T-cell (primary cell): ENCODE measurements at regions not wholly inside any gene's neighbourhood (a gene's known extent, or its start where the extent isn't known, plus 50 kb on each side); places are given as distances from the start of the nearest gene placed in this dataset.

ENCODE experiments used
- ATAC-seq, 4 experiments: fragments of 200-7000 bp in 3 of 4; fragments of 150-1000 bp in 1 of 4; cut with Tn5 transposase; replicated peaks in 1 of 4; 1 replicate in 3 of 4; 2 replicates in 1 of 4; pipeline ENCODE4 v1.10.0; 2021; ENCODE audit warnings: moderate library complexity in 3 of 4, mild to moderate bottlenecking in 2 of 4, moderate number of reproducible peaks in 1 of 4
- CTCF ChIA-PET, 2 donors: fragments of 300-600 bp; sonication (Branson Sonifier 250); formaldehyde crosslinking; loops; one replicate each; lab custom pipeline; 2022; ENCODE audit warnings: antibody characterized with exemption in 2 of 2; lab: Charles Lee
- POLR2A ChIA-PET, 2 donors: fragments of 300-600 bp; sonication (Branson Sonifier 250); formaldehyde crosslinking; loops; one replicate each; lab custom pipeline; 2022; ENCODE audit warnings: antibody characterized with exemption in 2 of 2; lab: Charles Lee
- DNase-seq, 35 experiments: peaks; one replicate each; pipeline versions ENCODE4 v3.0.0 to v3.0.0-alpha.2; 2013 to 2023
- H3K27ac ChIP-seq: one replicate; pipeline ENCODE4 v1.5.1; 2013; ENCODE audit warnings: low read length
- H3K27me3 ChIP-seq, 2 experiments: replicated peaks in 1 of 2; 1 replicate in 1 of 2; 2 replicates in 1 of 2; pipeline versions ENCODE4 v1.6.1 to v1.7.0; 2013; ENCODE audit warnings: low read length in 1 of 2, mixed read lengths in 1 of 2; ENCODE audit not compliant: control insufficient read depth in 2 of 2, insufficient read depth in 2 of 2; ENCODE audit errors: extremely low read depth in 1 of 2
- H3K36me3 ChIP-seq, 2 donors: 1 replicate in 1 of 2; 2 replicates in 1 of 2; pipeline versions ENCODE4 v1.6.1 to v1.7.0; 2013; ENCODE audit warnings: low read length in 1 of 2; ENCODE audit not compliant: control insufficient read depth in 2 of 2, insufficient read depth in 1 of 2; ENCODE audit errors: extremely low read depth in 1 of 2
- H3K4me1 ChIP-seq, 2 experiments: 1 replicate in 1 of 2; 2 replicates in 1 of 2; pipeline versions ENCODE4 v1.6.1 to v1.7.0; 2013; ENCODE audit warnings: low read length in 2 of 2, mixed read lengths in 1 of 2; ENCODE audit not compliant: insufficient read depth in 2 of 2, control insufficient read depth in 1 of 2; ENCODE audit errors: extremely low read depth in 1 of 2
- H3K4me3 ChIP-seq, 2 donors: 1 replicate in 1 of 2; 2 replicates in 1 of 2; pipeline versions ENCODE4 v1.5.1 to v1.7.0; 2013; ENCODE audit warnings: mild to moderate bottlenecking in 2 of 2, low read length in 1 of 2, moderate library complexity in 1 of 2; ENCODE audit not compliant: control insufficient read depth in 1 of 2; ENCODE audit errors: extremely low read depth in 1 of 2
- H3K9me3 ChIP-seq: 2 replicates; pipeline ENCODE4 v1.7.0; 2013
- H3K27ac Mint-ChIP-seq, 2 donors: one replicate each; pipeline ENCODE4 v1.8.0; 2020 to 2021; ENCODE audit warnings: mild to moderate bottlenecking in 2 of 2, mixed read lengths in 2 of 2
- H3K27me3 Mint-ChIP-seq, 2 donors: one replicate each; pipeline ENCODE4 v1.8.0; 2021 to 2022; ENCODE audit warnings: mixed read lengths in 2 of 2
- H3K36me3 Mint-ChIP-seq: one replicate; pipeline ENCODE4 v1.8.0; 2021; ENCODE audit warnings: mixed read lengths
- H3K4me1 Mint-ChIP-seq, 3 donors: one replicate each; pipeline ENCODE4 v1.8.0; 2020 to 2022; ENCODE audit warnings: mixed read lengths in 3 of 3, mild to moderate bottlenecking in 1 of 3
- H3K4me3 Mint-ChIP-seq, 3 donors: one replicate each; pipeline ENCODE4 v1.8.0; 2020 to 2022; ENCODE audit warnings: mild to moderate bottlenecking in 3 of 3, mixed read lengths in 3 of 3, moderate library complexity in 3 of 3
- H3K9me3 Mint-ChIP-seq, 3 donors: one replicate each; pipeline ENCODE4 v1.8.0; 2020 to 2022; ENCODE audit warnings: mixed read lengths in 3 of 3
- WGBS: methylation state at CpG from one replicate; pipeline ENCODE4 v1.1.5; 2013; ENCODE audit warnings: missing lambda C conversion rate; ENCODE audit not compliant: insufficient coverage; 5-methylcytosine and 5-hydroxymethylcytosine counted together

DNA sequence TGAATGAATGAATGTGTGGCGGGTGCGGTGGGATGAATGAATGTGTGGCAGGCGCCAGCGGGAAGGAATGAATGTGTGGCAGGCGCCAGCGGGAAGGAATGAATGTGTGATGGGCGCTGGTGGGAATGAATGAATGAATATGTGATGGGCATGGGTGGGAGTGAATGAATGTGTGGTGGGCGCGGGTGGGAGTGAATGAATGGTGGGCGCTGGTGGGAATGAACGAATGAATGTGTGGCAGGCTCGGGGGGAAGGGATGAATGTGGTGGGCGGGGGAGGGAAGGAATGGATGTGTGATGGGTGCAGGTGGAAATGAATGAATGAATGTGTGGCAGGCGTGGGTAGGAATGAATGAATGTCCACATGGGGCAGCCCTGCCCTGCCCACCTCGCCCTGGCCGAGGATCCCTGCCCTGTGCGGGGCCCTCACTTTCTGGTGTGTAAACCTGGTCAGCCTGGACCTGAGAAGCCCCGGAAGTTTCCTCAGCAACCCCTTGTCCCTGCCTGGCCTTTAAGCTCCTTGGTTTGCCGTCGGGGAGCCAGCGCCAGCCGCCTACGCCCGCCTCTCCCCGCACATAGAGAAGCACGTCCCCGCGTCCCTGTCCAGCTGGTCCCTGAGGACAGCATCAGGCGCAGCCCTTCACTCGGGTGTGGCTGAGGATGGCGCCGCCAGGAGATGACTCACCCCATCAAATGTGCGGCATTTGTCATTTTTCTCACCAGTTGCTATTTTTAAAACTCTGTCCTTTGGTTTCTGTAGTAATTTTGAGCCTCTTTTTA, 112.8 kb upstream of the LRPAP1 start:
- peaks cover 2 to 5% of the 10 kb centered on the region in 2 donors for H3K27me3 Mint-ChIP-seq
- H3K4me3 Mint-ChIP-seq, result no peak overlapping the region
- WGBS, result 74% methylated on average over 28 of the region's 33 CpGs
- Histone ChIP-seq H3K27me3 (peaks cover 0 to 22% of the 10 kb centered on the region in 2 experiments), H3K27ac (no peak overlapping the region), H3K4me1 (no peaks in the 10 kb centered on the region), H3K9me3 (no peaks in the 10 kb centered on the region), H3K4me3 (no peak overlapping the region), H3K36me3 (no peaks in the 10 kb centered on the region)
- H3K36me3 Mint-ChIP-seq, result no peaks in the 10 kb centered on the region
- DNase-seq, result no peak
- H3K9me3 Mint-ChIP-seq, result no peaks in the 10 kb centered on the region
- H3K27ac Mint-ChIP-seq, result no peak overlapping the region
- ATAC-seq, result no peak
- POLR2A ChIA-PET, result no interaction called here
- H3K4me1 Mint-ChIP-seq, result no peaks in the 10 kb centered on the region
- CTCF ChIA-PET, result no interaction called here

DNA sequence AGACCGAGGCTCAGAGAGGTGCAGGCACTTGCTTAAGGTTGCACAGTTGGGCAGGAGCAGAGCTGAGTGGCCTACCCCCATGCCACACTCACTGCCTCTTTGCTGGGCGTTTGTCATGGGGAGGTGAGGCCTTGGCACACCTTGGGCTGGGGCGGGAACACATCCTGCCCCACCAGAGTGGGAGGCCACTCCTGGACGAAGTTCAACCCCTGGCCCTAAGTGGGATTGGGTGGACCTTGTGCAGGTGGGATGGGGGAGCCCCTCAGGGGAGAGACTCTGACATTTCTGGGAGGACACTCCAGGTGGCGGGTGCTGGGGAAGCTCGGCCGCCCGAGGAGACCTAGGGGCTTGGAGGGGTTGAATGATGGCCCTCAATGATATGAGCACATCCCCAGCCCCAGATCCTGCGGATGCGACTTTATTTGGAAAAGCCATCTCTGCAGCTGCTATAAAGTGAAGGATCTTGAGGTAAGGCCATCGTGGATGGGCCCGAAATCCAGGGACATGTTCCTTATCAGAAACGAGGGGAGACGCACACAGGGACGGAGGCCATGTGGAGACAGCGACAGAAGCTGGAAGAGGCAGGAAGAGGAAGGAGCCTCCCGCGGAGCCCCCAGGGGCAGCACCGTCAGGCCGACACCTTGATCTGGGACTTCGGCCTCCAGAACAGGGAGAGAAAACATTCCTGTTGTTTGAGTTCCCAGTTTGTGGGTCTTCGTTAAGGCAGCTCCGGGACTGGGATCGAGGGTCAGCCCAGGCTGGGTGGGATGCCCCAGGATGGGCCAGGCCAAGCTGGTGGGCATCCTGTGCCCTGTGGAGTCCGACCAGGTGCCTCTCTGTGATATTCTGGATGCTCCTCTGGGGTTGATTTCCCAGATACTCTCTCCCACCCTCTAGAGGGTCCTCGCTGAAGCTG, 111.6 kb upstream of the LRPAP1 start:
- Mint-ChIP-seq H3K4me1 (no peaks in the 10 kb centered on the region), H3K27ac (no peak overlapping the region), H3K9me3 (no peaks in the 10 kb centered on the region), H3K4me3 (no peak overlapping the region), H3K27me3 (peaks cover 2 to 9% of the 10 kb centered on the region in 2 donors), H3K36me3 (no peaks in the 10 kb centered on the region)
- no peaks in the 10 kb centered on the region for H3K9me3 ChIP-seq
- no peak for DNase-seq
- H3K4me1 ChIP-seq, result no peaks in the 10 kb centered on the region
- no peak overlapping the region for H3K27ac ChIP-seq
- POLR2A ChIA-PET, result no interaction called here
- peaks cover 0 to 20% of the 10 kb centered on the region in 2 experiments for H3K27me3 ChIP-seq
- WGBS, result 78% methylated on average over 20 of the region's 26 CpGs
- ATAC-seq, result no peak
- no peaks in the 10 kb centered on the region for H3K36me3 ChIP-seq
- H3K4me3 ChIP-seq, result no peak overlapping the region
- CTCF ChIA-PET, result no interaction called here

GRCh38 chr4:3642806-3643517, 110.7 kb upstream of the LRPAP1 start:
- H3K9me3 ChIP-seq, result no peaks in the 10 kb centered on the region
- H3K9me3 Mint-ChIP-seq, result no peaks in the 10 kb centered on the region
- H3K27ac ChIP-seq, result no peak overlapping the region
- no peaks in the 10 kb centered on the region for H3K4me1 ChIP-seq
- POLR2A ChIA-PET, result no interaction called here
- no peaks in the 10 kb centered on the region for H3K36me3 ChIP-seq
- H3K4me3 Mint-ChIP-seq, result no peak overlapping the region
- no peak overlapping the region for H3K27ac Mint-ChIP-seq
- H3K36me3 Mint-ChIP-seq, result no peaks in the 10 kb centered on the region
- WGBS, result 64% methylated on average over 10 of the region's 13 CpGs
- no peaks in the 10 kb centered on the region for H3K4me1 Mint-ChIP-seq
- H3K27me3 Mint-ChIP-seq, result peaks cover 2 to 9% of the 10 kb centered on the region in 2 donors
- no peak overlapping the region for H3K4me3 ChIP-seq
- H3K27me3 ChIP-seq, result peaks cover 0 to 18% of the 10 kb centered on the region in 2 experiments
- CTCF ChIA-PET, result no interaction called here
- DNase-seq (no peak), ATAC-seq (no peak)

DNA sequence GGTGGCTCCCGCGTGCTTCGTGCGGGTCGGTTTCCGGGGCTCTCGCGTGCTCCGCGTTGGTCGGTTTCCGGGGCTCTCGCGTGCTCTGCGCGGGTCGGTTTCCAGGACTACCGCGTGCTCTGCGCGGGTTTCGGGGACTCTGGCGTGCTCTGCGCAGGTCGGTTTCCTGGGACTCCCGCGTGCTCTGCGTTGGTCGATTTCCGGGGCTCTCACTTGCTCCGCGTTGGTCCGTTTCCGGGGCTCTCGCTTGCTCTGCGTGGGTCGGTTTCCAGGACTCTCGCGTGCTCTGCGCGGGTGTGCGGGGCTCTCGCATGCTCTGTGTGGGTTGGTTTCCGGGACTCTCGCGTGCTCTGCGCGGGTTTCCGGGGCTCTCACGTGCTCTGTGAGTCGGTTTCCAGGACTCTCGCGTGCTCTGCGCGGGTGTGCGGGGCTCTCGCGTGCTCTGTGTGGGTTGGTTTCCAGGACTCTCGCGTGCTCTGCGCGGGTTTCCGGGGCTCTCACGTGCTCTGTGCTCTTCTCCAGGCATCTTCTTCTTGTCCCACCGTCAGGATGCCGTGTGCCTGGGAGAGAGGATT, 109.9 kb upstream of the LRPAP1 start:
- Mint-ChIP-seq H3K9me3 (no peaks in the 10 kb centered on the region), H3K4me1 (no peaks in the 10 kb centered on the region), H3K27me3 (peaks cover 2 to 9% of the 10 kb centered on the region in 2 donors), H3K27ac (no peak overlapping the region), H3K36me3 (no peaks in the 10 kb centered on the region), H3K4me3 (no peak overlapping the region)
- no peaks in the 10 kb centered on the region for H3K36me3 ChIP-seq
- POLR2A ChIA-PET, result no interaction called here
- CTCF ChIA-PET, result no interaction called here
- DNase-seq, result no peak
- no peak overlapping the region for H3K27ac ChIP-seq
- H3K4me3 ChIP-seq, result no peak overlapping the region
- no peaks in the 10 kb centered on the region for H3K9me3 ChIP-seq
- WGBS, result 94% methylated on average over 66 of the region's 66 CpGs
- H3K4me1 ChIP-seq, result no peaks in the 10 kb centered on the region
- no peak for ATAC-seq
- H3K27me3 ChIP-seq, result peaks cover 0 to 23% of the 10 kb centered on the region in 2 experiments

DNA sequence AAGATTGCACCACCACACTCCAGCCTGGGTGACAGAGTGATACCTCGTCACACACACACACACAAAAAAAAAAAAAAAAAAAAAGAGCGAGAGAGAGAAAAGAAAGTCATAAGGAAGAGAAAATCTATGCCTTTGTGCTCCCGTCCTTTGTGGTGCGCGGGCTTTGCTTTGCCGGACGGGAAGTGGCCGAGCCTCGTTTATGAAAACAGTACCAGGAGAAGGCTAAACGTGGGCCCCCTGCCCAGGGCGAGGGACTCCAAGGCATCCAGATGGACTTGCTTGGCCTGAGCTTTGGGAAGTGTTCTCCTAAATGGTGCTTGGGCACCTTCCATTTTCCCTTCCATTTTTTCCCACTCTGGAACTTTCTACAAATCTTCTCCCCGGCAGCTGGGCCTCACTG, 109.3 kb upstream of the LRPAP1 start:
- Histone ChIP-seq H3K27ac (no peak overlapping the region), H3K4me3 (no peak overlapping the region), H3K4me1 (no peaks in the 10 kb centered on the region), H3K27me3 (peaks cover 0 to 28% of the 10 kb centered on the region in 2 experiments), H3K36me3 (no peaks in the 10 kb centered on the region), H3K9me3 (no peaks in the 10 kb centered on the region)
- ATAC-seq (no peak), DNase-seq (no peak)
- no peaks in the 10 kb centered on the region for H3K9me3 Mint-ChIP-seq
- peaks cover 2 to 9% of the 10 kb centered on the region in 2 donors for H3K27me3 Mint-ChIP-seq
- no peak overlapping the region for H3K4me3 Mint-ChIP-seq
- WGBS, result 99% methylated on average over 6 of the region's 12 CpGs
- H3K4me1 Mint-ChIP-seq, result no peaks in the 10 kb centered on the region
- no peaks in the 10 kb centered on the region for H3K36me3 Mint-ChIP-seq
- POLR2A ChIA-PET, result no interaction called here
- no peak overlapping the region for H3K27ac Mint-ChIP-seq
- CTCF ChIA-PET, result no interaction called here

DNA sequence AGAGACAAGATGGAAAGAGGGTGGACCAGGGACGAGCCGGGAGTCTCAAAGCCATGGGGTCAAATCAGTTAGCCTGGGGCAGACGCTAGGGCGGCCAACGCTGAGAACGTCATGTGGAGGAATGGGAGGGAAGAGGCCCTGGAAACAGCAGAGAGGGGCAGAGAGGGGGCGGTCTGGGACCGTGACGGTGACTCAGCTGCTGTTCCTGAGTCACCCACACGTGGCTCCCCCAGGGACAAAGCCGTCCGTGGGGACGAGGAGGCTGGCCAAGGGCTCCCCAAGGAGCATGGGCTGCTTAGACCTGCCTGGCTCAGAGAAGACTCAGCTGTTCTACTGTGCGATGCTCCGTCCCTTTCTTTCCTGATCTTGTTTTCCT, 108.4 kb upstream of the LRPAP1 start:
- H3K27ac ChIP-seq, result no peak overlapping the region
- 60% methylated on average over 13 of the region's 15 CpGs for WGBS
- H3K4me3 ChIP-seq, result no peak overlapping the region
- ATAC-seq (no peak), DNase-seq (no peak)
- Mint-ChIP-seq H3K27me3 (peaks cover 5 to 12% of the 10 kb centered on the region in 2 donors), H3K9me3 (no peaks in the 10 kb centered on the region), H3K4me3 (no peak overlapping the region), H3K27ac (no peak overlapping the region), H3K4me1 (no peaks in the 10 kb centered on the region), H3K36me3 (no peaks in the 10 kb centered on the region)
- ChIA-PET CTCF (no interaction called here), POLR2A (interaction anchor here in 1 of 2 donors (0.6 kb wide), 1 partner anchor 396 kb away, joined by 3 read pairs; no protein-coding TSS in a partner anchor)
- no peaks in the 10 kb centered on the region for H3K36me3 ChIP-seq
- H3K4me1 ChIP-seq, result no peaks in the 10 kb centered on the region
- H3K9me3 ChIP-seq, result no peaks in the 10 kb centered on the region
- peaks cover 0 to 29% of the 10 kb centered on the region in 2 experiments for H3K27me3 ChIP-seq
